Activated B cell treated with CpG ODN at 0.5 μM for 24 hours (primary cell): ENCODE measurements at regions not wholly inside any gene's neighbourhood (a gene's known extent, or its start where the extent isn't known, plus 50 kb on each side); places are given as distances from the start of the nearest gene placed in this dataset.
"Not testable (repeated sequence)": the region's sequence is repeated elsewhere in the genome, so short reads cannot be mapped to it uniquely, and the experiment has no call there.

Experiments
- ATAC-seq: fragments of 200-7000 bp; cut with Tn5 transposase; one replicate; pipeline ENCODE4 v1.10.0; 2021; ENCODE audit warnings: low read depth, mild to moderate bottlenecking, moderate library complexity
- CTCF ChIA-PET: fragments of 350-600 bp; sonication (Branson Sonifier 250); formaldehyde crosslinking; loops from one replicate; lab custom pipeline; 2021; ENCODE audit warnings: antibody characterized with exemption; lab: Charles Lee
- POLR2A ChIA-PET: fragments of 350-600 bp; sonication (Branson Sonifier 250); formaldehyde crosslinking; loops from one replicate; lab custom pipeline; 2021; ENCODE audit warnings: antibody characterized with exemption; lab: Charles Lee
- DNase-seq: peaks from one replicate; pipeline ENCODE4 v3.0.0; 2022
- H3K27ac Mint-ChIP-seq: one replicate; pipeline ENCODE4 v1.8.0; 2020; ENCODE audit warnings: mixed read lengths
- H3K27me3 Mint-ChIP-seq: one replicate; pipeline ENCODE4 v1.8.0; 2021; ENCODE audit warnings: mixed read lengths
- H3K36me3 Mint-ChIP-seq: one replicate; pipeline ENCODE4 v1.8.0; 2021; ENCODE audit warnings: low read depth, mixed read lengths
- H3K4me1 Mint-ChIP-seq: one replicate; pipeline ENCODE4 v1.8.0; 2021; ENCODE audit warnings: mixed read lengths
- H3K4me3 Mint-ChIP-seq: one replicate; pipeline ENCODE4 v1.8.0; 2020; ENCODE audit warnings: mild to moderate bottlenecking, mixed read lengths
- H3K9me3 Mint-ChIP-seq: one replicate; pipeline ENCODE4 v1.8.0; 2020; ENCODE audit warnings: mixed read lengths
- CTCF ChIP-seq: fragments of 200-600 bp; IDR thresholded peaks from one replicate; pipeline ENCODE4 v1.8.0; 2022; ENCODE audit warnings: antibody characterized with exemption, mild to moderate bottlenecking
- intact Hi-C: fragments of 100-400 bp; cut with micrococcal nuclease; formaldehyde crosslinking; loops from one replicate; pipeline ENCODE4 v1.15.1; 2024

GRCh38 chr1:199591468-199591867 lies 436.0 kb upstream of the NR5A2 start:
- H3K27me3 Mint-ChIP-seq, result peaks cover 2% of the 10 kb centered on the region

GRCh38 chr1:199593475-199593874 lies 434.0 kb upstream of the NR5A2 start:
- Mint-ChIP-seq H3K4me3 (no peak overlapping the region), H3K9me3 (no peaks in the 10 kb centered on the region), H3K27me3 (peaks cover 8% of the 10 kb centered on the region), H3K27ac (no peak overlapping the region), H3K4me1 (peaks cover 5% of the 10 kb centered on the region), H3K36me3 (no peaks in the 10 kb centered on the region)
- ChIA-PET CTCF (no interaction called here), POLR2A (no interaction called here)
- ATAC-seq (no peak), DNase-seq (no peak)
- intact Hi-C loops, result no loop called here
- no peak for TF ChIP-seq CTCF

More at GRCh38 chr1:199591468-199591867, 436.0 kb upstream of the NR5A2 start:
- Mint-ChIP-seq H3K27ac (no peak overlapping the region), H3K4me1 (peaks cover 5% of the 10 kb centered on the region), H3K36me3 (no peaks in the 10 kb centered on the region), H3K9me3 (no peaks in the 10 kb centered on the region), H3K4me3 (no peak overlapping the region)
- intact Hi-C loops, result no loop called here
- CTCF ChIA-PET, result no interaction called here
- no peak for DNase-seq
- POLR2A ChIA-PET, result no interaction called here
- no peak for TF ChIP-seq CTCF
- no peak for ATAC-seq

- ATAC-seq, H3K4me3 Mint-ChIP-seq, POLR2A ChIA-PET, H3K9me3 Mint-ChIP-seq, intact Hi-C loops, H3K4me1 Mint-ChIP-seq, CTCF ChIA-PET, DNase-seq, H3K36me3 Mint-ChIP-seq, H3K27ac Mint-ChIP-seq: not testable (repeated sequence)
- peaks cover 18% of the 10 kb centered on the region for H3K27me3 Mint-ChIP-seq
These were observed 431.1 kb upstream of the NR5A2 start for GRCh38 chr1:199596448-199596847.

- H3K4me3 Mint-ChIP-seq, result no peak overlapping the region
- H3K36me3 Mint-ChIP-seq, result peaks cover 2% of the 10 kb centered on the region
- no peaks in the 10 kb centered on the region for H3K4me1 Mint-ChIP-seq
- ChIA-PET CTCF (no interaction called here), POLR2A (no interaction called here)
- ATAC-seq, result no peak
- no peak for DNase-seq
- peaks cover 11% of the 10 kb centered on the region for H3K9me3 Mint-ChIP-seq
- H3K27ac Mint-ChIP-seq, result no peak overlapping the region
- peaks cover 20% of the 10 kb centered on the region for H3K27me3 Mint-ChIP-seq
- no peak for TF ChIP-seq CTCF
- intact Hi-C loops, result no loop called here
These were observed 430.4 kb upstream of the NR5A2 start for GRCh38 chr1:199597152-199597551.

GRCh38 chr1:199608414-199608813 lies 419.1 kb upstream of the NR5A2 start:
- DNase-seq (no peak), ATAC-seq (no peak)
- Mint-ChIP-seq H3K9me3 (peaks cover 2% of the 10 kb centered on the region), H3K4me1 (peaks cover 7% of the 10 kb centered on the region), H3K4me3 (no peak overlapping the region), H3K27me3 (no peaks in the 10 kb centered on the region), H3K36me3 (no peaks in the 10 kb centered on the region), H3K27ac (no peak overlapping the region)
- CTCF ChIA-PET, result no interaction called here
- intact Hi-C loops, result no loop called here
- POLR2A ChIA-PET, result interaction anchor here (0.6 kb wide), 1 partner anchor 356 kb away, joined by 6 read pairs; no protein-coding TSS in a partner anchor
- no peak for TF ChIP-seq CTCF
